HG02852 (cell line): ENCODE measurements at regions not wholly inside any gene's neighbourhood (a gene's known extent, or its start where the extent isn't known, plus 50 kb on each side); places are given as distances from the start of the nearest gene placed in this dataset.
"Not testable (repeated sequence)": the region's sequence is repeated elsewhere in the genome, so short reads cannot be mapped to it uniquely, and the experiment has no call there.

ENCODE experiments used
- ATAC-seq: cut with Tn5 transposase; IDR thresholded peaks from one replicate; pipeline ENCODE4 v1.9.1; 2021; ENCODE audit warnings: mild to moderate bottlenecking, moderate library complexity; ENCODE audit not compliant: unreplicated experiment

GRCh38 chr13:53101883-53102282 is 73.3 kb downstream of the OLFM4 start:
- no peak for ATAC-seq

- ATAC-seq = no peak
Measured at GRCh38 chr13:53104136-53104535, 75.5 kb downstream of the OLFM4 start.

GRCh38 chr13:53105477-53105876 is 76.9 kb downstream of the OLFM4 start:
- no peak for ATAC-seq

GRCh38 chr13:53105890-53106289 is 77.3 kb downstream of the OLFM4 start:
- no peak for ATAC-seq

- no peak for ATAC-seq
Measured at GRCh38 chr13:53110181-53110580, 81.6 kb downstream of the OLFM4 start.

GRCh38 chr13:53110614-53111013 is 82.0 kb downstream of the OLFM4 start:
- ATAC-seq = no peak

- ATAC-seq = no peak
Measured at GRCh38 chr13:53112522-53112921, 83.9 kb downstream of the OLFM4 start.

- not testable (repeated sequence) for ATAC-seq
Measured at GRCh38 chr13:53117048-53117447, 88.4 kb downstream of the OLFM4 start.

GRCh38 chr13:53121131-53121773 is 92.6 kb downstream of the OLFM4 start:
- ATAC-seq = no peak

GRCh38 chr13:53121919-53122318 is 93.3 kb downstream of the OLFM4 start:
- no peak for ATAC-seq

- no peak for ATAC-seq
Measured at GRCh38 chr13:53123536-53123935, 94.9 kb downstream of the OLFM4 start.

- no peak for ATAC-seq
Measured at GRCh38 chr13:53124623-53125022, 96.0 kb downstream of the OLFM4 start.

GRCh38 chr13:53126841-53127245 is 98.2 kb downstream of the OLFM4 start:
- ATAC-seq = no peak

GRCh38 chr13:53127373-53127772 is 98.8 kb downstream of the OLFM4 start:
- ATAC-seq = no peak

- no peak for ATAC-seq
Measured at GRCh38 chr13:53129864-53130393, 101.3 kb downstream of the OLFM4 start.

- no peak for ATAC-seq
Measured at GRCh38 chr13:53131361-53131760, 102.7 kb downstream of the OLFM4 start.

GRCh38 chr13:53135301-53135700 is 106.7 kb downstream of the OLFM4 start:
- no peak for ATAC-seq

GRCh38 chr13:53136554-53137215 is 108.1 kb downstream of the OLFM4 start:
- no peak for ATAC-seq

GRCh38 chr13:53137779-53138178 is 109.2 kb downstream of the OLFM4 start:
- ATAC-seq = no peak

GRCh38 chr13:53138376-53139036 is 109.9 kb downstream of the OLFM4 start:
- no peak for ATAC-seq

GRCh38 chr13:53141336-53141735 is 112.7 kb downstream of the OLFM4 start:
- no peak for ATAC-seq

GRCh38 chr13:53142306-53142705 is 113.7 kb downstream of the OLFM4 start:
- no peak for ATAC-seq
